Muscle of arm (tissue), 1 donor: ENCODE measurements at regions not wholly inside any gene's neighbourhood (a gene's known extent, or its start where the extent isn't known, plus 50 kb on each side); places are given as distances from the start of the nearest gene placed in this dataset.

Source experiments
- DNase-seq: peaks from one replicate; pipeline ENCODE4 v3.0.0-alpha.2; 2013

DNA sequence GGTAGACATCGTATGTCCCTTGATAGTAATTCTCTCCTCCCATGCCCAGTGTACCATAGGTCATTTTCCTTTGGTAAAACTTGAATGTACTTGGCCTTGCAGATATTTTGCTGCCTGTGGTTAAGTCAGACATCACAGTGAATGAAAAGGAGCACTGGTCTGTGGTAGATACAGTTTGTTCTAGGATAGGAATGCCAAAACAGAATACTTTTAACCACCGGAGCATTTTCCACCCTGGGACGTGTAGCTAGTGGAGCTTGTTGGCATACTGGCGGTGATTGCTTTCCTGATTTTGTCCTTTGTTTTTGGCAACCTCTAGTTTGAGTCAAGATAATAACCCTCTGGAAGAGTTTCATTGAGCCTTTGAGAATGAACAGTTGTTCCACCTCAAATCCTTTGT lies 92.0 kb upstream of the BMPER start:
- DNase-seq, result no peak

DNA sequence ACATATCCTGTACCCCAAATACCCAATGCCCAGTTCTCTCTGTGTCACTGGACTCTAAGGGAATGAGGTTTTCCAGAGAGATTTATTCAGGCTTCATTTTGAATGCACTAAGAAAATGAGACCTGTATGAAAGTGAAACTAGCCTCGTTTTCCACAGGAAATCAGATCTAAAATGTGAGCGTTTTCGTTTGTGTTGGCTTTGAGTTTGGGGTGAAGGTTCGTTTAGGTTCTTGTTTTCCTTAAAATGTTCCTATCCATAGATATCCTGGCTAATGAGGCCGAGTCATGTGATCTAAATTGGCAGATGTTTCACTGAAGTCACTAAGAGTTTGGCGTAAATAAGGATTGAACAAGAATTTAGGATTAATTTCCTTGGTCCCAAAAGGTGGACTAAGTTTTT lies 90.9 kb upstream of the BMPER start:
- peak; percentile 65 for DNase-seq

DNA sequence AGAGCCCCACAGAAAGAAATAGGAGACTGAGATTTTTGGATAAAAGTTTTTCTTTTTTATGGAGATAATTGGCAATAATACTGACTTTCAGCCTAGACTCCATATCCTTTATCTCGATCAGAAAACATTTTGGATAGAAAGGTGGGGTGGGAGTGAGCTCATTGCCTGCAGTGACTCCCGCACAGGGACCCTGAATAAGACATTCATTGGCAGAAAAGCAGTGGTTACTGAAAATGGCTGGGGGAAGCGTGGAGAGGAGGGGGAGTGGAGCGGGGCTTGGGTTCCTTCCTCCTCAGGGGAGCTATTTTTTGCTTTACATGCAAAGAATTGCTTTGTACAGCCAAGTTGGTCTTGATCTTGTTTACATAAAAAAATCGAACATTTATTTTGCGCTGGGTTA lies 90.4 kb upstream of the BMPER start:
- peak; percentile 51 for DNase-seq

DNA sequence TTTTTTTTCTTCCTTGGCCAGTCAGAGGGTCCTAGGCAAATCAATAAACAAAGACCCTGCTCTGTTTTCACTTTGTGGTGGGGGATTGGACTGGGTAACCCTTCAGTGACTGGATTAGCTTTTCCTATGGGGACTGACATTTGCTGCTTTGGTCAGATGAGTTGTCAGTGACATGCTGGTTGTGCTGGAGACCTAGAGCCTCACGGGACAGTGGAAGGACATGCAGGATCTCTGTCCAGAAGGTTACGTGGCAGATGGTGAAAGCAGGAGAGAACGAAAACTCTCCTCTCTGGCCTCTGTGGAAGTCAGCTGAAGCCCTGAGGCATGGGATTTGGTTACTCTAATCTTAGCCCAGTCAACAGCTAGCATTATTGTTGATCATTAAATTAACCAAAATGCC lies 90.0 kb upstream of the BMPER start:
- DNase-seq, result peak; percentile 42

DNA sequence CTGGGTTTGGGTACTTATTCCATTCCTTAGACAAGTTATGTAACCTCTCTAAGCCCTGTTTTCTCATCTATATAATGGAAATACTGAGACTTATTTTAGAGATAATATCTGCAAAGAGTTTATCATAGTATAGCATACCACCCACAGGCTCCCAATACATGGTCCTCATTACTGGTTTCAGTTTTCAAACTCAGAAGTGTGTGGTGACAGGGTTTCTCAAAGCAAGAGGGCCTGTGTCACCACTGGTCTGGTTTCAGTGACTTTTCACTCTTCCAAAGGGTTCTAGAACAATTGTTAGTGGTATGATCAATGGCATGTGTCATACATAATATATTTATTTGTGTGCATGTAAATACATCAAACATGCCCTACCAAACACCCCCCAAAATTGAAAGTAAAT lies 89.2 kb upstream of the BMPER start:
- no peak for DNase-seq

DNA sequence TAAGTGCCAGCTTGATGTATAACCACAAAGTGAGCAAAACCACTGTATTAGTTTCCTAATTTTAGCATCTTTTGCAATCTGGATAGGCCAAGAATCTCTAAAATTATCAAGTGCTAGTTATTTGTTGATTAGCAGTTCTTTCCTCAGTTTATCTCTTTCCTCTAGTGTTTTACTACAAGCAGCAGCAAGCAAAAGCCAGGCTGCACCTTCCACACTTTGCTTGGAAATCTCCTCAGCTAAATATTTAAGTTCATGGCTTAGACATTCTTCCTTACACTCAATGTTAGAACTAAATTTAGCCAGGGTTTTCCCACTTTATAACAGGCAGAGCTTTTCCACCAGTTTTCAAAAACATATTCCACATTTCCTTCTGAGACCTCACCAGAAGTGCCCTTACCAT lies 85.7 kb upstream of the BMPER start:
- no peak for DNase-seq

DNA sequence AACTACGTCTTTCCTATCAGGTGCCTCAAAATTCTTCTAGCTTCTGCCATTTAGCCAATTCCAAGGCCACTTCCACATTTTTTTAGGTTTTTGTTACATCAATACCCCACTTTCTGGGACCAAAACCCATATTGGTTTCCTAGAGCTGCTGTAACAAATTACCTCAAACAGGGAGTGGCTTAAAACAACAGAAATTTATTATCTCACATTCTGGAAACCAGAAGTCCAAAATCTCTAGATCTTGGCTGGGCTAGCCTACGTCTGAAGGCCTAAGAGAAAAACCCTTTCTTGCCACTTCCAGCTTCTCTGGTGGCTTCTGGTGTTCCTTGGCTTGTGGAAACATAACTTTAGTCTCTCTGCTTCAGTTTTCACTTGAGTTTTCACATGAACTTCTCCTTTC lies 85.1 kb upstream of the BMPER start:
- no peak for DNase-seq

DNA sequence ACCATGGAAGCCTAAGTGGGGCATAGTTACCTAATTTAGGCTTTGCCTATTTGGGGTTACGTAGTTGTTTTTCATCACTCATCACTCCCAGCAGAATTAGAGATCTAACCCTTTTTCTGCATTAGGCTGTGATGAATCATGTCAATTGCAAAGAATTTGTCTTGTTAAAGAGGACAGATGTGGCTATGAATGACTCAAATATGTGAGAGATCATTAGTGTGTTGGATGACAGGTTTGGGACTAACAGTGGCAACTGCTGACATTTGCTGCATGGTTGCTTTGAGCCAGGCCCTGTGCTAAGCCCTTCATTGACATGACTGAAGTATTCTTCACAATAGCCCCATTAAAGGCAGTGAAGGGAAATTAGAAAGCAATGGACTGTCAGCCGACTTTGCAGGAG lies 83.4 kb upstream of the BMPER start:
- no peak for DNase-seq

DNA sequence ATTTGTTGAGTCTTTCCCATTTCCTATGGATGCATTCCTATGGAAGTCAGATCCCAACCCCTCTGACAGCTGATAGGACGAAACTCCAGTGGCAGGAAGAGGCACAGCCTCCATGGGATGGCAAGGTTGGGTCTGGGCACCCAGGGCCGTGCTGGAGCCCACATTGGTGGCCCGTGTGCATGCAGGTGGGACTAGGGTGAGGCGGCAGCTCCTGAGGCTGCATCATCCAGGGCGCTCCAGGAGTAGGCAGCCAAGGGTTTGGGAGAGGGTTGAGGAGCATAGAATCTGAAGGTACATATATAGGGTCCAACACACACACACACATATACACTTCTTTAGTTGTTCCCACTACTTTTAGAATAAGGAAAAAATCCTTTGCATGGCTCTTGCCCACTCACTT lies 81.4 kb upstream of the BMPER start:
- DNase-seq, result no peak

DNA sequence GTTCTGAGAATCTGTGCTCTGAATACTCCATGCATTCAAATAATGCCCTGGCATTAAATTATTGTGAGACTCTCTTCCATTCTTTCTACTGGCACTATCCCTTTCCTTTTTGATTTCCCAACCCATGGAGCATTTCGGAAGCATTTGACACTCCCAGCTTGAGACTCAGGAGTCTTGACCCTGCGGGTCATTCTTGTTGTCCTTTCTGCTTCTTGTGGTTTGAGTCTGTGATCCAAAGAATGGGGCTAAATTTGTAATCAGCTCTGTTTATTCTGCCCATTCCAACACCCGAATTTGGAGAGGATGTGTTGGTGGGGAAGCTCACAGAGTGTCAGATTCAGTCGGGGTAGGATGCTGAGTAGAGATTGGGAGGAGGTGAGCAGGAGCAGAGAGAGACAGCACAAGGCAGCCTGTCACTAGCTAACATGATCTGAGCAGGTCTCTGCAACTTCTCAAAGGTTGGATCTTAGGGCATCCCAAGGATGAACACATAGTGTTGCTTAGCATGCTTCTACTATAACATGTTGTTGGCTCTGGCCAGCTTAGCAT lies 80.4 kb upstream of the BMPER start:
- no peak for DNase-seq

DNA sequence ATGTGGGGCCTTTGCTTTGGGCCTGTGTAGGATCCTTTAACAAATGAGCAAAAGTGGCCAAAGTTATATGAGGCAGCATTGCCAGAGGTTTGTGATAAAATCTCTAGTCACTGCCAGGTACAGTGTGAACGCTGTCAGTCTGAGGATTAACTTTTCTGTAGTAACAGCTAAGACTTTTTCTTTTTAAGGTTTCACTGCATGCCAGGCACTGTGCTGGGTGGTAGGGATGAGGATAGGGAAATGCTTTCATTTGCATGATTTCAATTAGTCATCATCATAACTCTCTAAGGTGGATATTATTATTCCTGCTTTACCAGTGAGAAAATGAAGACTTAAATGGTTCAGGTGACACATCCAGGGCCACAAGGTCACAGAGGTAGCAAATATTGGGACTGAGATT lies 79.7 kb upstream of the BMPER start:
- DNase-seq, result no peak

DNA sequence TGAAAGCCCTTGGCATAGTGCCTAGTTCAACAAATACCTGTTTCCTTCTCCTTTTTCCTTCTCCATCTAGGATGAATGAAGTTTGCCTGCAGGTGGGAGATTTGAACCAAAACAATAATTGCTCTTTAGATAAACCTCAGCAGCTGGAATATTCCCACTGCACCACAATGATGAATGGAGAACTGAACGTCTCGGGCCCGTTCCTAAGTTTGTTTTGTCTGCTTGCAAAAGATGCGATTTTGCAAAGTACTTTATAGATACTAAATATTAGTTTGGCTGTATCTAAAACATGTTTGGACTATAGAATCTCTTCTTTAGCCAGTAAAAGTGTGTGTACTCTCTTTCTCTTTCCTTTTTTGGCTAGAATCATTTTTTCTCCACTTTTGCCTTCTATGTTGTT lies 75.8 kb upstream of the BMPER start:
- no peak for DNase-seq

DNA sequence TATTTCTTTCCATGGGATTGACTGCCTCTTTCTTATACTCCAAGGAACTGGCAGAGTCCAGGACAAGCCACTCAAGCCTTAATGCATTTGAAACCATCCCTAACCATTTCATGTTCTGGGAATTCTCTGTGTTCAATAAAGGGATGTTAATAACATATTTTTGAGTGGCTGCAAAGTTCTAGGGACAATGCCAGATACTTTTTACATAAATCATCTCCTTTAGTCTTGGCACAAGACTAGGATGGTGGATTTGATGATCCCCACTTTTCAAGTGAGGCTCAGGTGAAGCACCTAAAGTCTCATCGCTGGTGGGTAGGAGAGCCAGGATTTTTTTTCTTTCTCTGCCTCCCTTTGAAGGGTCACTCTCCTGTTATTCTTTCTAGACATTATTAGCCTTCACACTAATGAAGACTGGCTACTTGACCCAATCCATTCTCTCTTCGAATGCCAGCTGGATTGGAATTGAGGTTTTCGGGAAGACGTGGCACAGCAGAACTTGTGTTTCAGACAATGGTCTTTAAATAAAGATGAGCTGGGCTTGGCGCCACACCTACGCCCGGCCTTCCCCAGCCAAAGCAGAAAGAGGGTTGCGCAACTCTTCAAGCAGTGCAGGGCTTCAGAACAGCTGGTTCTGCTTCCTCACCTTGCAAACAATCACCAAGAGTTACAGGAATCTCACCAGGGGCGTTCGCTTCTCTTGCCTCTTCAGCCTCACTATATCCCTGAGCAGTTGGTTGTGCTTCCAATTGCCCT lies 73.8 kb upstream of the BMPER start:
- peak; percentile 57 for DNase-seq

DNA sequence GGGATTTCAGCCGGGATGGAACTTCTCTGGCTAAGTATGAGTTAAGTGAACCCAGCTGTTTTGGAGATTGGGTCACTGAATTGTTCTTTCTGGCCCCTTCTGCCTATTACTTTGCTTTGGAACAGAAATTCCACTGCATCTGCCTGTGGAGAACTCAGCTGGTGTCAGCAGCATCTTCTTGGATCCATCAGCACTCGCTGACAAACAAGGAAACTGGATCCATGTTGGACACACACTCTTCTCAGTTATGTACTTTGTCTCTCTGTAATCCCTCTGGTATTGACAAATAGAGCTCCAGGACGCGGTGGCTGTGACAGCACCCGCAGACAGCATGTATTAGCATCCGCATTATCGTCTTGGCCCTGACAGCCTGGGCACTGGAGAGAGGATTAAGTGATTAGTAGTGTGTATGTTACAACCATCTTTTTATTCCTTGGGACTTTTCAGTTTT lies 73.0 kb upstream of the BMPER start:
- no peak for DNase-seq

DNA sequence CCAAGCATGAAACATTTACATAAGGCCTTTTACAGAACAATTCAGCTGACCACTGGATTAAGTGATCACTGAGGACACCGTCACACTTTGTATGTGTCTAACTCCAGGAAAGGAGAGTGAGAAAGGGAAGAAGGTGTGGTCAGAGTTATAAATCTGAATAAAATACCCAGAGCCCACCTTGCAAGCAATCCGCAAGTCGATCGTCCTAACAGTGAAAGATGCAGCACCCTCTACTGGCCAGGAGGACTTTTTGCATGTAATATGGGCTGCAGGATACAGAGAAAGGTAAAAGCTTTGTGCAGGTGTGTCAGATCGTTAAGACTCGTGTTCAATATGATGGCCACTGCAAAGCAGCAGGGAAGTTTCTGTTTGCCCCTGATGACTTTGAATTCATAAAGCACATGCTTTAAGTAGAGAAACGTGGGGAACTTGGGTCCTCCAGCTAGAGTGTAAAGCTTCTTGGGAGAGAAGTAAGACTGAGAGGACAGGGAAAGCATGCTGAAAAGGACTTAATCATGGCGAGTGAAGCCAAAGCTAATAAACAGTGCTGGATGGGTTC lies 68.5 kb upstream of the BMPER start:
- DNase-seq, result no peak

DNA sequence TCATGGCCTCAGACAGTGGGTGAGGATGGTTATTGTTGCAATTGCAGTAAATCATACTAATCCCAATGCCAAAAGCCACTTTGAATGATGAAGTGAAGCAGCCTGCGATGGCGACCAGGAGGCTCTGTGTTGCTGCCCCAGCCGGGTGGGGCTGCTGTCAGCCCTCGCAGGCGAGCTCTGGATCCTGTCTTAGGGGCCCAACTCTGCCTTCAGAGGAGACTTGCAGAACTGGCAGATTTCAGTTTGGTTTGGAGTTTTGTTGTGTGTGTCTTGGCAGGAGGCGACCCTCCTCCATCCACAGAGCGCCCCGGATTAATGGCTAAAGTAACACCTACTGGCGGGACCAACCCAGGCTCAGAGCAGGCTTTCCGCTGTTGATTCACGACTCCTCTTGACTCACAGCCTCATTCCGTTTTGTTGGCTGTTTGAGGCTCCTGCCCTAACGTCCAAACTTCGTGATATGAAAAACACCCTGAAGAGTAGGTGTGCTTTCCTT lies 67.9 kb upstream of the BMPER start:
- no peak for DNase-seq

DNA sequence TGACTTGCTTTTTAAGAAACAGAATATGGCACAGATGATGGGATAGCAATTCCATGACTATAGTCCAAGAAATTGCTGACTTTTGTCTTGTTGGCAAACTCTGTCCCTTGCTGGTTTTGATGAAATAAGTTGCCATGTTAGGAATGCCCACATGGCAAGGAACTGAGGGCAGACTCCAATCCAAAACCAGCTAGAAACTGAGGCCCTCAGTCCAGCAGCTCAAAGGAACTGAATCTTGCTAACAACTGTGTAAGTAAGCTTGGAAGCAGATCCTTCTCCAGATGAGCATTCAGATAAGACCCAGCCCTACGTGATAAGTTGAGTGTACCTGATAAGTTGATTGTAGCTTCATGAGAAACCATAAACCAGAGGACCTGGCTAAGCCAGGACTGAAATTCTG lies 64.3 kb upstream of the BMPER start:
- no peak for DNase-seq

DNA sequence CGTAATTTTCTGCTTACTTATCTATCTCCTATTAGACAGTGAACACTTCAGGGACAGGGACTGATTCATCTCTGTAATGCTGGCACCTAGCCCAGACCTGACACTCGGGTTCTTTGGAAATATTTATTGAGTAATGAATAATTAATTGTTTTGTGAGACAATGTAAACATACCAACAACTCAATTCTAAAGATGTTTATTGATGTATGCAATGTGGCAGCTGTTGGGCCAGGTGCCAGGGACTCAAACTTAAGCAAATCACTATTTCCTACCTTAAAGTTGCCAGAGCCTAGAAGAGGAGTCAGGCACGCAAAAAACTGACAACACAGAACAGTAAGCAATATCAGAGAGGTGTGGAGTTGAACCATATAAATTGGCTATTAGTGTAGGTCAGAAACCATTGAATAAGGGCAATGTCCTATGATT lies 63.6 kb upstream of the BMPER start:
- DNase-seq, result no peak

DNA sequence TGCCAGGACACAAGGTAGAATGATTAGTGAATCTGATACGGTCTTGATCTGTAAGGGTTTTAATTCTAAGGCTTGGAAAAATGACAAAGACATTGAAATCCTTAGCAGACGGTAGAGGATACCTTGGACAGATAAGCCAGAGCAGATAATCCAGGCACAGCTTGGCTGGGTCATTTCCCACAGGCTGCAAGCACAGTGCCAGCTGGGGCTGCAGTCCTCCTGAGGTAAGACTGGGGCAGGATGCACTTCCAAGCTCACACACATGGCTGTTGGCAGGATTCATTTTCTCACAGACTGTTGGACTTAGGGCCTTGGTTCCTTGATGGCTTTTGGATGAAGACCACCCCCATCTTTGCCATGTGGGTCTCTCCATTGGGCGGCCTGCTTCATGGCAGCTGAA lies 63.2 kb upstream of the BMPER start:
- no peak for DNase-seq

DNA sequence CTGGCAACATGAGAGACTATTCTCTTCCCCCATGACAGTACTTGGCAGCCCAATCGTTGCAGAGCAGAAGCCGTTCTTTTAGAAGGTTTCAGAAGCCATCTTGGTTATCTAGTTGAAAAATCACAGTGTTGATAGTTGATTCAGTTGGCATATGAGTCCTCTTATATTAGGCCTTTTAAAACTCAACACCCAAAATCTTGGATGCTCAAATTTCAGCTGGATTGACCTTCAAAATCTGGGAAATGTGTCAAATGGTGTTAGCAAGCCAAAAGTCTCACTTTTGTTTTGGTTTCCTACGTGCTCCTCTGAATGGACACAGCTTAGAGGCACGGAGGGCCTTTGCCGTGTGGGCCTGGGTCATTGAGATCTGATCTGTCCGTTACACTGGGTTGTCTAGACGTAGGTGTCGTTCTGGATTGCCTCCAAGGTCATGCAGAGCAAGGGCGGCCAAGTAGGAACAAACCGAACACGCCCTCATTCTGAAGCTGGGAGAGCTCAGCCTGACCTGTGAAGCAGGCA lies 59.3 kb upstream of the BMPER start:
- no peak for DNase-seq

DNA sequence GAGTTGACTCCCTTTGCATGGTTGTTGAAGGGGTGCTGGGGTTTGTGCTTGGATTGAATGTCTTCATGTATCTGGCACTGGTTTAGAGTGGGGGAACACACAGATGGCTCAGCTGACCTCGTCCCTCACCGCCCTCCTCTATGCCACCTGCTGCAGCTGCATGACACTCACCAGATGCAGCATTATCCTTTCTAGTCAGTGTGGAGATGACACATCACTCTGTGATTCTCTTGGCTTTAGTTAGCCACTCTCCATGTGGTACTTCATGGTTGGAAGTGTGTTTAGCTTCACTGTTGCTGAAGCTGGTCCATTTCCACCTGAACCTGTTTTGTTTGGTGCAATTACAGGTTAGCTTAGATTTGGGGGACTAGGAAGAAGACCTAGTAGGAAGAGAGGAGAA lies 56.3 kb upstream of the BMPER start:
- DNase-seq, result no peak

DNA sequence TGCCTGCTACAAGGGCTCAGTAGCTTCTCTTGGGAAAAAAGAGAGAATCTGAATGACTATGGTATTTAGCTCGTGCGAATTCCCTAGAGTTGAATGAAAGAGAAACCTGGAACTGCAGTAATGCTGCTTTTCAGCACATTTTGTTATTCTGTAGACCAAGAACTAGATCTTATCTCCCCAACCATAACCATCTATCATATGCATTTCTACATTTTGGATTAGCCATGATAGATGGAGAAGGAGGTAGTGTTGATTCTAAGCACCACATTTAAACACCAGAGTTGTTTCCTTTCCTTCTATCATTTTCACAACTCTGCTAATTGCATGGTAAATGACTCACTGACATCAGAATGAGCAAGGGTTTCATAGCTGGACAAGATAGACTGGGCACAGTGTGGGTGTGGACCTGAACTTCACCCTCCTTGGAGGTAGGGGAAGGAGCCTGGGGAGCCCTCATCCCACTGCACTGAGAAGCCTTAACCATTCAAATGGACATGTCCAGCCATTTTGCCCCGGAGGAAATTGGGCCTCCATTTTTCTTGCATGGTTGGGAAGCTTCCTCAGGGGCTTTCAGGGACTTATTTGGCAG lies 55.3 kb upstream of the BMPER start:
- DNase-seq, result no peak

DNA sequence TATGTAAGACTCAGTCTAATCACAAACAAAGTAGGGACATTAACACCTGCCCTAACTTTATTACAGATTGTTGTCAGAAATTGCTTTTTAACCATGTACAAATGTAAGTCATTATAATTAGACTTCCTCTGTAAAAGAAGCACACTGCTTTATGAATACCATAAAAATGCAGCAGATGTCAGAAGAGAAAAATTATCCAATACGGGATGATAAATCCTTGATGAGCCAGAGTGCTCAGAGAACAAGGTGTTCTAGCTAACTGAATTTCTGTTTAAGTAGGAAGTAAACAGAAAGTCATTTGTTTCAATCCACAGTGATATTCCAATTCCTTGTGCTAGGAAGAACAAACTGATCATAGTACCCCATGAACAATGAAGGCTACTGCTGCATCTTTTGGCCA lies 54.6 kb upstream of the BMPER start:
- DNase-seq, result no peak
